CD8-positive, alpha-beta memory T cell (primary cell): ENCODE measurements at regions not wholly inside any gene's neighbourhood (a gene's known extent, or its start where the extent isn't known, plus 50 kb on each side); places are given as distances from the start of the nearest gene placed in this dataset.
A peak's percentile ranks its signal among the peaks of the same experiment; 100 is the strongest.

ENCODE experiments used
- CTCF ChIA-PET: fragments of 350-600 bp; sonication (Branson Sonifier 250); formaldehyde crosslinking; loops from one replicate; lab custom pipeline; 2021; ENCODE audit warnings: antibody characterized with exemption; lab: Charles Lee
- POLR2A ChIA-PET: fragments of 350-600 bp; sonication (Branson Sonifier 250); formaldehyde crosslinking; loops from one replicate; lab custom pipeline; 2021; ENCODE audit warnings: antibody characterized with exemption; lab: Charles Lee
- DNase-seq, 5 donors: peaks; one replicate each; pipeline versions ENCODE4 v3.0.0 to v3.0.0-alpha.2; 2020 to 2022; ENCODE audit warnings: mixed read lengths in 1 of 5
- H3K27ac ChIP-seq: one replicate; pipeline ENCODE4 v1.7.0; 2013; ENCODE audit warnings: low read depth, mild to moderate bottlenecking, low read length, moderate library complexity
- H3K27me3 ChIP-seq: 2 replicates; pipeline ENCODE4 v1.7.0; 2013; ENCODE audit warnings: low read length, mild to moderate bottlenecking; ENCODE audit not compliant: insufficient read depth, poor library complexity, severe bottlenecking
- H3K36me3 ChIP-seq: 2 replicates; pipeline ENCODE4 v1.7.0; 2013; ENCODE audit warnings: mild to moderate bottlenecking, low read length, moderate library complexity; ENCODE audit not compliant: insufficient read depth
- H3K4me1 ChIP-seq: 2 replicates; pipeline ENCODE4 v1.7.0; 2013; ENCODE audit warnings: mild to moderate bottlenecking, low read length, moderate library complexity; ENCODE audit not compliant: insufficient read depth
- H3K4me3 ChIP-seq: 2 replicates; pipeline ENCODE4 v1.7.0; 2013; ENCODE audit warnings: mild to moderate bottlenecking, low read length
- H3K9me3 ChIP-seq: 2 replicates; pipeline ENCODE4 v1.7.0; 2013; ENCODE audit warnings: mild to moderate bottlenecking, low read length
- H3K27ac Mint-ChIP-seq, 8 donors: one replicate each; pipeline ENCODE4 v1.8.0; 2020 to 2021; ENCODE audit warnings: mixed read lengths in 8 of 8, mild to moderate bottlenecking in 6 of 8, inconsistent platforms in 3 of 8, moderate library complexity in 3 of 8
- H3K27me3 Mint-ChIP-seq, 2 donors: one replicate each; pipeline ENCODE4 v1.8.0; 2020 to 2021; ENCODE audit warnings: mixed read lengths in 2 of 2, mild to moderate bottlenecking in 1 of 2, moderate library complexity in 1 of 2
- H3K36me3 Mint-ChIP-seq, 3 donors: one replicate each; pipeline ENCODE4 v1.8.0; 2020 to 2021; ENCODE audit warnings: mixed read lengths in 3 of 3, inconsistent platforms in 1 of 3, mild to moderate bottlenecking in 1 of 3
- H3K4me1 Mint-ChIP-seq, 3 donors: one replicate each; pipeline ENCODE4 v1.8.0; 2020 to 2021; ENCODE audit warnings: mixed read lengths in 3 of 3, inconsistent platforms in 1 of 3, mild to moderate bottlenecking in 1 of 3
- H3K4me3 Mint-ChIP-seq, 7 donors: one replicate each; pipeline ENCODE4 v1.8.0; 2020 to 2021; ENCODE audit warnings: mixed read lengths in 7 of 7, mild to moderate bottlenecking in 6 of 7, moderate library complexity in 4 of 7, inconsistent platforms in 2 of 7
- H3K9me3 Mint-ChIP-seq, 5 donors: one replicate each; pipeline ENCODE4 v1.8.0; 2020 to 2022; ENCODE audit warnings: mixed read lengths in 5 of 5, mild to moderate bottlenecking in 3 of 5, moderate library complexity in 2 of 5, inconsistent platforms in 1 of 5

DNA sequence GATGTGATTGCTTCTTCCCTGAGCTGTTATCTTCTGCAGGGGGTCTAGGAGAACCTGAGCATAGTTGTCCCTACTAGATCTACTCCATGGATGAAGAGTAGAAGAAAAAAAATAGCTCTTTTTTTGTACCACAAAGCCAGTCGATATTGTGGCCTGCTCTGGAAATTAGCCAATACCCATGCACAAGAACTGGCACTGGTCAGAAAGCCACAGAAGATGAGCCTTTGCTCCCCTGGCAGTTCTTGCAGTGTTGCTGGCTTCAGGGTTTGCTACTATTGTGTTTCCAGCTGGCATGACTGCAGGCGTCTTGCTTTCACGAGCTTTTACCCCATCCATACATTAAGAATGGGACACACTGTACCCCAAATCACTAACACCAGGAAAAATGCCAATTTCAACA, 547.7 kb upstream of the KLF12 start:
- Mint-ChIP-seq H3K36me3 (peaks cover 0 to 5% (median 0%) of the 10 kb centered on the region in 3 donors), H3K9me3 (peaks cover 3 to 7% (median 5%) of the 10 kb centered on the region in 5 donors), H3K27me3 (peaks cover 7 to 17% of the 10 kb centered on the region in 2 donors), H3K4me3 (no peak overlapping the region), H3K4me1 (no peaks in the 10 kb centered on the region), H3K27ac (peak overlapping the region in 1 of 8 donors; percentile 21)
- Histone ChIP-seq H3K4me3 (no peak overlapping the region), H3K9me3 (no peaks in the 10 kb centered on the region), H3K27ac (no peak overlapping the region), H3K36me3 (no peaks in the 10 kb centered on the region), H3K27me3 (no peaks in the 10 kb centered on the region), H3K4me1 (no peaks in the 10 kb centered on the region)
- CTCF ChIA-PET = no interaction called here
- POLR2A ChIA-PET = no interaction called here
- no peak for DNase-seq

DNA sequence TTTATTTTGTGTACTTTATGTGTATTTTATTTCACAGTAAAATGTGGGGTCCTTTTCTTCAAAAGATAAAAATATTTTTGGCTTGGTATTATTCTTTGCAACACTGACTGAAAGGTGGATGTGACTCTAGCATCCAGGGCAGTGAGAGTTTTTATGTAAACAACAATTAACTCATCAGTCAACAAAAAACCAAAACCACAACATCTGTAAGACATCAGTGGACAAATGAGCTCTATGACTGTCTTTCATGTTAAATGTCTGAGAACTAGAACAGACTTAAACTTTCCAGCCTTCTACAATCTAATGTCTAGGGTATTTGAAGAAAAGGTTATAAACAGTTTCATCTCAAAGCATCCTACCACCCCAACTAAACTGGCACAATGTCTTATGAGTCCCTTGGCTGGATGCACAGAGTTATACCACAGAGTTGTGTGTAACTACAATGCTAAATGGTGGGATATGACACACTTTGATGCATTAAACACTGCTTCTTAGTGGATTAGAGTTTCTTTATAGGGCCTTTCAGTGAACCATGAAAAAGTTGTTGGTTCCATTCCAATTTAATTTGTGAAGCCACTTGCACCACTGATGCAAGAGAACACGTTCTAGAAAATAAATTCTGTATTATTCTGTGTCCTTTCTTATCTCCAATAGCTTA, 544.2 kb upstream of the KLF12 start:
- H3K9me3 ChIP-seq = no peaks in the 10 kb centered on the region
- no peaks in the 10 kb centered on the region for H3K27me3 ChIP-seq
- no peaks in the 10 kb centered on the region for H3K4me1 ChIP-seq
- CTCF ChIA-PET = no interaction called here
- POLR2A ChIA-PET = no interaction called here
- no peaks in the 10 kb centered on the region for H3K36me3 ChIP-seq
- Mint-ChIP-seq H3K4me3 (no peak overlapping the region), H3K36me3 (no peaks in the 10 kb centered on the region), H3K4me1 (no peaks in the 10 kb centered on the region), H3K27me3 (peaks cover 3 to 24% of the 10 kb centered on the region in 2 donors), H3K9me3 (no peaks in the 10 kb centered on the region), H3K27ac (no peak overlapping the region)
- no peak for DNase-seq
- no peak overlapping the region for H3K4me3 ChIP-seq
- H3K27ac ChIP-seq = no peak overlapping the region

DNA sequence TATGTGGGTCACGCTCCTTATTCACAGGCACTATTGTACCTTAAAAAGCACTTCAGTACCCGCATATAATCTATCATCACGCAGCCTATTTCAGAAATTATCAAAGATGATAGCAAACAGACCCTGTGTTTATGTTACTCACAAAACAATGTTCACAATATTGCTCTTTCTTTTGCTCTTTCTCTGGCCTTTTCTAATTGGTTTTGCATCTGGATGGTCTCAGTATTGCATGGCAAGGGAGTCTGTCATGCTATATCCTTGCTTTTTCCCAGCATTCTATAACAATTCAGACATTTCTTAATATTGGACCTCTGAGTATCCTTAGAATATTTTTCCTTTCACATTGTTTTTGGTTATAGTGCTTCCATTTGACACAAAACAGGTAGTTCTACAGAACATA, 541.8 kb upstream of the KLF12 start:
- peaks cover 3 to 22% of the 10 kb centered on the region in 2 donors for H3K27me3 Mint-ChIP-seq
- POLR2A ChIA-PET = no interaction called here
- H3K36me3 ChIP-seq = no peaks in the 10 kb centered on the region
- CTCF ChIA-PET = no interaction called here
- DNase-seq = no peak
- no peaks in the 10 kb centered on the region for H3K4me1 Mint-ChIP-seq
- no peaks in the 10 kb centered on the region for H3K27me3 ChIP-seq
- no peaks in the 10 kb centered on the region for H3K36me3 Mint-ChIP-seq
- no peak overlapping the region for H3K4me3 Mint-ChIP-seq
- H3K4me3 ChIP-seq = no peak overlapping the region
- no peak overlapping the region for H3K27ac ChIP-seq
- no peaks in the 10 kb centered on the region for H3K9me3 Mint-ChIP-seq
- no peaks in the 10 kb centered on the region for H3K9me3 ChIP-seq
- H3K4me1 ChIP-seq = no peaks in the 10 kb centered on the region
- H3K27ac Mint-ChIP-seq = no peak overlapping the region

DNA sequence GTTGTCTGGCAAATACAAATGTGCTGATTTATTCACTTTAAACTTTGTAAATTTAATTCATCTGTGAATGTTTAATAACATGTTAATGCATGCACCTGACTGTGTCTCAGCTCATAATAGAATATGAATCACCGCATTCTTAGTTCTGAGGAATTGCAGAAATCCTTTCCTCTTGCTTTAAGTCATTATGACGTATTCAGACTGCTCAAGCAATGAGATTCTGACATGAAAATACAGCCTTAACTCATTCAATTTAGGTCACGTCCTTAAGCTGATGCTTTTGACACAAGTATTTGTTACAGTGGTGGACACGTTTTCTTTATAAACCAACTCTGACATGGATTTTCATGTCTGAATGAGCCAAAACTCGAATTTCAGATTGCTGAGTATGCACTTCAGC, 541.0 kb upstream of the KLF12 start:
- ChIA-PET CTCF (no interaction called here), POLR2A (no interaction called here)
- no peaks in the 10 kb centered on the region for H3K36me3 ChIP-seq
- Mint-ChIP-seq H3K4me1 (no peaks in the 10 kb centered on the region), H3K9me3 (no peaks in the 10 kb centered on the region), H3K4me3 (no peak overlapping the region), H3K27me3 (peaks cover 0 to 17% of the 10 kb centered on the region in 2 donors), H3K36me3 (no peaks in the 10 kb centered on the region), H3K27ac (no peak overlapping the region)
- DNase-seq = no peak
- no peaks in the 10 kb centered on the region for H3K4me1 ChIP-seq
- H3K9me3 ChIP-seq = no peaks in the 10 kb centered on the region
- no peaks in the 10 kb centered on the region for H3K27me3 ChIP-seq
- no peak overlapping the region for H3K4me3 ChIP-seq
- no peak overlapping the region for H3K27ac ChIP-seq

DNA sequence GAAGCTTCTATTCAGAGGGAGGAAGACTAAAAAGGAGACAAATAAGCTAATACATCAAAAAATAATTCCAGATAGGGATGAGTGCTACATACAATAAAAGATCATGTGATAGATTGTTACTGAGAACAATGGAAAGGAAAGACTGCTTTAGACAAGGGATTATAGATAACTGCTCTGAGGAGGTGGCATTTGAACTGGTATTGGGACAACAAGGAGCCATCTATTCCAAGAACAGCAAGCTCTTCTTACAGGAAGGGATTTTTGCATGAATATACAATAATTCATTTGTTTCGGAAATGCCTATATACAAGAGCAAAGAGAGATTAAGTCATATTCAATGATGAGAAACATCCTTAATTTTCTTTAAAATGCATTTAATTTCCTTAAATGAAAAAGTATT, 540.5 kb upstream of the KLF12 start:
- Histone ChIP-seq H3K36me3 (no peaks in the 10 kb centered on the region), H3K9me3 (no peaks in the 10 kb centered on the region), H3K27ac (no peak overlapping the region), H3K4me1 (no peaks in the 10 kb centered on the region), H3K27me3 (no peaks in the 10 kb centered on the region), H3K4me3 (no peak overlapping the region)
- H3K4me1 Mint-ChIP-seq = no peaks in the 10 kb centered on the region
- no peak for DNase-seq
- no peaks in the 10 kb centered on the region for H3K36me3 Mint-ChIP-seq
- POLR2A ChIA-PET = no interaction called here
- H3K27ac Mint-ChIP-seq = no peak overlapping the region
- H3K4me3 Mint-ChIP-seq = no peak overlapping the region
- peaks cover 0 to 17% of the 10 kb centered on the region in 2 donors for H3K27me3 Mint-ChIP-seq
- CTCF ChIA-PET = no interaction called here
- H3K9me3 Mint-ChIP-seq = no peaks in the 10 kb centered on the region

DNA sequence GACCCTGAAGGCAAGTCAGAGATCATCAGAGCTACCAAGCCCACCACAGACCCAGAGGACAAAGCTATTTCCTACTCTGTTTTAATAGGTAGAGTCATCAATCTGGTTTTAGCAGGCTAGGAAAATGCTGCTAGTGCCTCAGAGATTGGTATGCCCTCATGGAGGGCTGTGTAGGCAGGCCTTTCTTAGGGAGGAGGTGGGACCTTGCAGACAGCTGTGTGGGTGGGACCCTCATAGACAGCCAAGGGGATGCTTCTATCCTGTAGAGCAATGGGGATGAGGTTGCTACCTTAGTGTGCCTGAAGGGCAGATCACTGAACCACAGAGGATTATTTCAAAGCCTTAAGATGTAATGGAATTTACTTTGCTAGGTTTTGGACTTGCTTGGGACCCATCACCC, 534.9 kb upstream of the KLF12 start:
- CTCF ChIA-PET = no interaction called here
- DNase-seq = no peak
- POLR2A ChIA-PET = no interaction called here
- Mint-ChIP-seq H3K4me3 (no peak overlapping the region), H3K36me3 (no peaks in the 10 kb centered on the region), H3K27me3 (peaks cover 0 to 17% of the 10 kb centered on the region in 2 donors), H3K27ac (no peak overlapping the region), H3K9me3 (no peaks in the 10 kb centered on the region), H3K4me1 (peaks cover 0 to 4% (median 0%) of the 10 kb centered on the region in 3 donors)
- Histone ChIP-seq H3K9me3 (no peaks in the 10 kb centered on the region), H3K36me3 (no peaks in the 10 kb centered on the region), H3K27ac (no peak overlapping the region), H3K4me3 (no peak overlapping the region), H3K27me3 (no peaks in the 10 kb centered on the region), H3K4me1 (no peaks in the 10 kb centered on the region)

DNA sequence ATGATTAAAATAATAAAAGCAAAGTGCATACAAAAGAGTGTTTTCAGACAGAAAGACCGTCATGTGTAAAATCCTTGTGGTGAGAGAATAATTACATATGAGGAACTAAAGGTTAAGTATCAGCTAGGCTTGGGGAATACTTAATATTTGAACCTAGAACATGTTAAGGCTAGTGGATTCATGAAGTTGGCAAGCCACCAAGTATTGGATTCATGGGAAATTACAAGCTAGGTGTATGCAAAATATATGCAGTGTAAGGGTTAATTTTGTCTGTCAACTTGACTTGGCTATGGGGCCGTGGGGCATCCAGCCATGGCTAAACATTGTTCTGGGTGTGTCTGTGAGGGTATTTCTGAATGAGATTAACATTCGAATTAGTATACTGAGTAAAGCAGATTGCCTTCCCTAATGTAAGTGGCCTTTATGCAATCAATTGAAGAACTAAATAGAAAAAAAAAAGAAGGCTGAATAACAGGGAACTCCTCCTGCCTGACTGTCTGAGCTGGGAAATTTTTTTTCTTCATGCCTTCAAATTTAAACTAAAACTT, 533.5 kb upstream of the KLF12 start:
- H3K27ac ChIP-seq = no peak overlapping the region
- H3K4me3 ChIP-seq = no peak overlapping the region
- Mint-ChIP-seq H3K27ac (no peak overlapping the region), H3K9me3 (no peaks in the 10 kb centered on the region), H3K4me3 (no peak overlapping the region), H3K27me3 (peaks cover 4 to 18% of the 10 kb centered on the region in 2 donors), H3K4me1 (peaks cover 0 to 4% (median 0%) of the 10 kb centered on the region in 3 donors), H3K36me3 (no peaks in the 10 kb centered on the region)
- H3K36me3 ChIP-seq = no peaks in the 10 kb centered on the region
- H3K9me3 ChIP-seq = no peaks in the 10 kb centered on the region
- no peak for DNase-seq
- ChIA-PET POLR2A (no interaction called here), CTCF (no interaction called here)
- no peaks in the 10 kb centered on the region for H3K27me3 ChIP-seq
- no peaks in the 10 kb centered on the region for H3K4me1 ChIP-seq

DNA sequence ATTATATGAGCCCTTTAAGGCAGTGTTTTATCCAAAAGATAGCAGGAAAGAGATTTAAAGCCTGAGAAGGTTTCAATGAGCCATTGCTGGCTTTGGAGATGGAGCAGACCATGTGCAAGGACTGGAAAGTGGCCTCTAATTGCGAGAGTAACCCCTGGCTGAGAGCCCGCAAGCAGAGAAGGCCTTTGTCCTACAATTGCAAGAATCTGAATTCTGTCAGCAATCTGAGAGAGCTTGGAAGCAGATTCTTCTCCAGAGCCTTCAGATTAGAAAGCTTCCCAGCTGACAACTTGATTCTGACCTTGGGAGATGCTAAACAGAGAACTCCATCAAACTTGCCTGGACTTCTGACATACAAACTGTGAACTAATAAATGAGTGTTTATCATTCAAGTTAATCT, 528.7 kb upstream of the KLF12 start:
- no peaks in the 10 kb centered on the region for H3K4me1 ChIP-seq
- no peaks in the 10 kb centered on the region for H3K9me3 Mint-ChIP-seq
- H3K9me3 ChIP-seq = no peaks in the 10 kb centered on the region
- no peak overlapping the region for H3K4me3 Mint-ChIP-seq
- no peak for DNase-seq
- H3K27me3 Mint-ChIP-seq = peaks cover 8 to 21% of the 10 kb centered on the region in 2 donors
- no peaks in the 10 kb centered on the region for H3K27me3 ChIP-seq
- CTCF ChIA-PET = no interaction called here
- H3K36me3 ChIP-seq = no peaks in the 10 kb centered on the region
- H3K36me3 Mint-ChIP-seq = no peaks in the 10 kb centered on the region
- no peak overlapping the region for H3K27ac Mint-ChIP-seq
- H3K4me1 Mint-ChIP-seq = peaks cover 0 to 4% (median 0%) of the 10 kb centered on the region in 3 donors
- no peak overlapping the region for H3K4me3 ChIP-seq
- no peak overlapping the region for H3K27ac ChIP-seq
- POLR2A ChIA-PET = no interaction called here
